Astrocyte (in vitro differentiated cells and primary cell): ENCODE measurements at regions not wholly inside any gene's neighbourhood (a gene's known extent, or its start where the extent isn't known, plus 50 kb on each side); places are given as distances from the start of the nearest gene placed in this dataset.

Source experiments
- DNase-seq: peaks from one replicate; pipeline ENCODE4 v3.0.0-alpha.2; 2010; ENCODE audit warnings: low read depth
- FAIRE-seq: peaks from 2 replicates; lab custom pipeline; 2011; peaks lifted over from hg19 to GRCh38; lab: Jason Lieb, UNC
- H2AFZ ChIP-seq: 2 replicates; pipeline ENCODE4 v1.6.0; 2012; ENCODE audit warnings: low read depth, low read length, inconsistent platforms
- H3K27ac ChIP-seq: 2 replicates; pipeline ENCODE4 v1.5.1; 2011; ENCODE audit warnings: low read depth, low read length, inconsistent platforms
- H3K27me3 ChIP-seq: 2 replicates; pipeline ENCODE4 v1.6.0; 2011; ENCODE audit warnings: low read length, inconsistent platforms; ENCODE audit not compliant: insufficient read depth
- H3K36me3 ChIP-seq: 2 replicates; pipeline ENCODE4 v1.5.1; 2011; ENCODE audit warnings: low read length, inconsistent platforms; ENCODE audit not compliant: insufficient read depth
- H3K4me1 ChIP-seq: 2 replicates; pipeline ENCODE4 v1.5.1; 2011; ENCODE audit warnings: low read length, inconsistent platforms; ENCODE audit not compliant: insufficient read depth
- H3K4me2 ChIP-seq: 2 replicates; pipeline ENCODE4 v1.6.0; 2012; ENCODE audit warnings: low read length, inconsistent platforms
- H3K4me3 ChIP-seq: 2 replicates; pipeline ENCODE4 v1.5.1; 2011; ENCODE audit warnings: low read depth, mild to moderate bottlenecking, low read length, inconsistent platforms; ENCODE audit not compliant: insufficient read depth
- H3K79me2 ChIP-seq: 2 replicates; pipeline ENCODE4 v1.6.0; 2012; ENCODE audit warnings: mild to moderate bottlenecking, low read length, inconsistent platforms; ENCODE audit not compliant: insufficient read depth
- H3K9ac ChIP-seq: 2 replicates; pipeline ENCODE4 v1.6.0; 2012; ENCODE audit warnings: mild to moderate bottlenecking, low read length, inconsistent platforms
- H3K9me3 ChIP-seq: 2 replicates; pipeline ENCODE4 v1.5.1; 2012; ENCODE audit warnings: low read depth, mild to moderate bottlenecking, low read length, inconsistent platforms; ENCODE audit not compliant: insufficient read depth
- H4K20me1 ChIP-seq: 2 replicates; pipeline ENCODE4 v1.6.0; 2012; ENCODE audit warnings: low read length, inconsistent platforms; ENCODE audit not compliant: insufficient read depth
- H3K27ac Mint-ChIP-seq: one replicate; pipeline ENCODE4 v1.8.0; 2021; ENCODE audit warnings: mild to moderate bottlenecking, mixed read lengths; ENCODE audit not compliant: unreplicated experiment
- H3K27me3 Mint-ChIP-seq: one replicate; pipeline ENCODE4 v1.8.0; 2021; ENCODE audit warnings: low read depth, mixed read lengths; ENCODE audit not compliant: unreplicated experiment
- H3K36me3 Mint-ChIP-seq: one replicate; pipeline ENCODE4 v1.8.0; 2021; ENCODE audit warnings: low read depth, mixed read lengths; ENCODE audit not compliant: unreplicated experiment
- H3K4me1 Mint-ChIP-seq: one replicate; pipeline ENCODE4 v1.8.0; 2021; ENCODE audit warnings: low read depth, mixed read lengths; ENCODE audit not compliant: unreplicated experiment
- H3K4me3 Mint-ChIP-seq: one replicate; pipeline ENCODE4 v1.8.0; 2021; ENCODE audit warnings: mild to moderate bottlenecking, moderate library complexity, mixed read lengths; ENCODE audit not compliant: unreplicated experiment
- H3K9me3 Mint-ChIP-seq: one replicate; pipeline ENCODE4 v1.8.0; 2021; ENCODE audit warnings: mild to moderate bottlenecking, mixed read lengths; ENCODE audit not compliant: unreplicated experiment
- CTCF ChIP-seq: IDR thresholded peaks from 2 replicates; pipeline ENCODE4 v1.5.1; 2011; ENCODE audit warnings: low read depth, mild to moderate bottlenecking, inconsistent platforms, low read length, moderate library complexity; ENCODE audit not compliant: insufficient read depth
- EZH2 ChIP-seq: IDR thresholded peaks from 2 replicates; pipeline ENCODE4 v1.6.1; 2012; ENCODE audit warnings: mild to moderate bottlenecking, low read length, inconsistent platforms; ENCODE audit not compliant: insufficient read depth

- Histone ChIP-seq H3K4me2 (no peak overlapping the region), H3K36me3 (no peaks in the 10 kb centered on the region), H3K4me3 (no peak overlapping the region), H4K20me1 (no peaks in the 10 kb centered on the region), H3K27me3 (no peaks in the 10 kb centered on the region), H3K4me1 (no peaks in the 10 kb centered on the region), H3K9me3 (no peaks in the 10 kb centered on the region), H3K27ac (no peak overlapping the region), H3K79me2 (no peaks in the 10 kb centered on the region), H3K9ac (no peak overlapping the region), H2AFZ (no peak overlapping the region)
- FAIRE-seq (no peak), DNase-seq (no peak)
- H3K27ac Mint-ChIP-seq, result no peak overlapping the region
- no peaks in the 10 kb centered on the region for H3K4me1 Mint-ChIP-seq
- no peaks in the 10 kb centered on the region for H3K27me3 Mint-ChIP-seq
- no peak overlapping the region for H3K4me3 Mint-ChIP-seq
- H3K36me3 Mint-ChIP-seq, result no peaks in the 10 kb centered on the region
- TF ChIP-seq EZH2 (no peak), CTCF (no peak)
- H3K9me3 Mint-ChIP-seq, result no peaks in the 10 kb centered on the region
These were observed 439.2 kb upstream of the SOX9 start for GRCh38 chr17:71681427-71682173.

GRCh38 chr17:71682174-71682494 lies 438.7 kb upstream of the SOX9 start:
- Mint-ChIP-seq H3K9me3 (no peaks in the 10 kb centered on the region), H3K36me3 (no peaks in the 10 kb centered on the region), H3K4me1 (no peaks in the 10 kb centered on the region), H3K27me3 (no peaks in the 10 kb centered on the region), H3K27ac (no peak overlapping the region), H3K4me3 (no peak overlapping the region)
- Histone ChIP-seq H3K79me2 (no peaks in the 10 kb centered on the region), H2AFZ (no peak overlapping the region), H3K27ac (no peak overlapping the region), H4K20me1 (no peaks in the 10 kb centered on the region), H3K4me3 (no peak overlapping the region), H3K4me2 (no peak overlapping the region), H3K9ac (no peak overlapping the region), H3K27me3 (no peaks in the 10 kb centered on the region), H3K9me3 (no peaks in the 10 kb centered on the region), H3K4me1 (no peaks in the 10 kb centered on the region), H3K36me3 (no peaks in the 10 kb centered on the region)
- TF ChIP-seq CTCF (no peak), EZH2 (no peak)
- no peak for DNase-seq
- no peak for FAIRE-seq

GRCh38 chr17:71689782-71690181 lies 431.0 kb upstream of the SOX9 start:
- no peak overlapping the region for H3K4me3 ChIP-seq
- Mint-ChIP-seq H3K4me3 (no peak overlapping the region), H3K27me3 (no peaks in the 10 kb centered on the region), H3K4me1 (no peaks in the 10 kb centered on the region), H3K9me3 (peaks cover 3% of the 10 kb centered on the region), H3K27ac (no peak overlapping the region), H3K36me3 (no peaks in the 10 kb centered on the region)
- no peaks in the 10 kb centered on the region for H3K27me3 ChIP-seq
- H3K4me1 ChIP-seq, result no peaks in the 10 kb centered on the region
- no peak overlapping the region for H3K9ac ChIP-seq
- no peak for FAIRE-seq
- DNase-seq, result no peak
- TF ChIP-seq EZH2 (no peak), CTCF (no peak)
- no peak overlapping the region for H2AFZ ChIP-seq
- no peaks in the 10 kb centered on the region for H3K36me3 ChIP-seq
- H4K20me1 ChIP-seq, result no peaks in the 10 kb centered on the region
- H3K9me3 ChIP-seq, result no peaks in the 10 kb centered on the region
- no peak overlapping the region for H3K27ac ChIP-seq
- H3K79me2 ChIP-seq, result no peaks in the 10 kb centered on the region
- no peak overlapping the region for H3K4me2 ChIP-seq
